H1 (cell line): ENCODE measurements at regions not wholly inside any gene's neighbourhood (a gene's known extent, or its start where the extent isn't known, plus 50 kb on each side); places are given as distances from the start of the nearest gene placed in this dataset.

ENCODE experiments used
- ATF3 ChIP-seq: IDR thresholded peaks from 2 replicates; pipeline ENCODE4 v1.6.1; 2011; ENCODE audit warnings: low read depth, mild to moderate bottlenecking, low read length; ENCODE audit not compliant: insufficient read depth
- BCL11A ChIP-seq, 2 experiments: IDR thresholded peaks; one replicate each; pipeline ENCODE4 v1.6.1; 2011; ENCODE audit warnings: low read depth in 2 of 2, low read length in 2 of 2, mild to moderate bottlenecking in 2 of 2
- CTCF ChIP-seq, 3 experiments: IDR thresholded peaks; 1 replicate in 2 of 3; 2 replicates in 1 of 3; pipeline versions ENCODE4 v1.5.1 to v1.6.1; 2011; ENCODE audit warnings: low read length in 3 of 3, mild to moderate bottlenecking in 3 of 3, inconsistent platforms in 2 of 3, low read depth in 1 of 3, moderate library complexity in 1 of 3; ENCODE audit not compliant: insufficient read depth in 1 of 3; ENCODE audit errors: control extremely low read depth in 1 of 3
- EP300 ChIP-seq, 2 experiments: IDR thresholded peaks; 1 replicate in 1 of 2; 2 replicates in 1 of 2; pipeline ENCODE4 v1.6.1; 2011 to 2012; ENCODE audit warnings: low read depth in 2 of 2, low read length in 2 of 2, mild to moderate bottlenecking in 2 of 2, borderline replicate concordance in 1 of 2, inconsistent platforms in 1 of 2, moderate library complexity in 1 of 2
- EZH2 ChIP-seq: fragments of 200-600 bp; sonication (generic); IDR thresholded peaks from 2 replicates; pipeline ENCODE4 v1.7.1; 2012; ENCODE audit warnings: low read depth, mild to moderate bottlenecking, moderate library complexity, low read length, inconsistent platforms; ENCODE audit not compliant: severe bottlenecking
- HDAC2 ChIP-seq, 2 experiments: fragments of 300-600 bp in 1 of 2; sonication (generic) in 1 of 2; IDR thresholded peaks; 2 replicates each; pipeline ENCODE4 v1.6.1; 2011 to 2012; ENCODE audit warnings: low read depth in 2 of 2, low read length in 2 of 2, mild to moderate bottlenecking in 2 of 2, moderate library complexity in 2 of 2, borderline replicate concordance in 1 of 2, inconsistent platforms in 1 of 2
- JUND ChIP-seq: IDR thresholded peaks from 2 replicates; pipeline ENCODE4 v1.6.1; 2011; ENCODE audit warnings: mild to moderate bottlenecking, improper control_type of control experiment, low read length
- POLR2A ChIP-seq, 2 experiments: IDR thresholded peaks; 1 replicate in 1 of 2; 2 replicates in 1 of 2; pipeline ENCODE4 v1.6.1; 2011; ENCODE audit warnings: low read depth in 2 of 2, low read length in 2 of 2, mild to moderate bottlenecking in 2 of 2; ENCODE audit errors: control extremely low read depth in 1 of 2
- RAD21 ChIP-seq, 2 experiments: IDR thresholded peaks in 1 of 2; conservative IDR thresholded peaks in 1 of 2; 2 replicates each; pipeline ENCODE4 v1.6.1; 2011; ENCODE audit warnings: low read depth in 2 of 2, low read length in 2 of 2, improper control_type of control experiment in 1 of 2, inconsistent platforms in 1 of 2, mild to moderate bottlenecking in 1 of 2, moderate library complexity in 1 of 2
- RBBP5 ChIP-seq: IDR thresholded peaks from 2 replicates; pipeline ENCODE4 v1.7.1; 2012; ENCODE audit warnings: low read depth, mild to moderate bottlenecking, inconsistent platforms, low read length, moderate library complexity, borderline replicate concordance
- SIN3A ChIP-seq, 2 experiments: IDR thresholded peaks in 1 of 2; conservative IDR thresholded peaks in 1 of 2; 2 replicates each; pipeline ENCODE4 v1.6.1; 2011 to 2012; ENCODE audit warnings: low read length in 2 of 2, improper control_type of control experiment in 1 of 2, low read depth in 1 of 2, mild to moderate bottlenecking in 1 of 2

GRCh38 chr1:193634876-193635275, 448.5 kb upstream of the B3GALT2 start:
- TF ChIP-seq ATF3 (no peak), CTCF (IDR thresholded peaks at IDR 0.05; ENCODE audit: control extremely low read depth in 1 of 3, insufficient read depth in 1 of 3, low read depth in 1 of 3, low read length in 3 of 3) (no peak), SIN3A (conservative IDR thresholded peaks at IDR 0.05 in 1 of 2, IDR thresholded peaks at IDR 0.05 in 1 of 2; ENCODE audit: low read depth in 1 of 2, low read length in 2 of 2) (no peak), JUND (no peak), HDAC2 (IDR thresholded peaks at IDR 0.05; ENCODE audit: borderline replicate concordance in 1 of 2, low read depth in 2 of 2, low read length in 2 of 2) (no peak), POLR2A (IDR thresholded peaks at IDR 0.05; ENCODE audit: control extremely low read depth in 1 of 2, low read depth in 2 of 2, low read length in 2 of 2) (no peak), EZH2 (no peak), BCL11A (IDR thresholded peaks at IDR 0.05; ENCODE audit: low read depth in 2 of 2, low read length in 2 of 2) (no peak), RBBP5 (no peak), EP300 (IDR thresholded peaks at IDR 0.05; ENCODE audit: borderline replicate concordance in 1 of 2, low read depth in 2 of 2, low read length in 2 of 2) (no peak), RAD21 (IDR thresholded peaks at IDR 0.05 in 1 of 2, conservative IDR thresholded peaks at IDR 0.05 in 1 of 2; ENCODE audit: low read depth in 2 of 2, low read length in 2 of 2) (no peak)
